H9 (cell line): ENCODE measurements at regions not wholly inside any gene's neighbourhood (a gene's known extent, or its start where the extent isn't known, plus 50 kb on each side); places are given as distances from the start of the nearest gene placed in this dataset.

ENCODE experiments used
- DNase-seq: peaks from one replicate; pipeline ENCODE4 v3.0.0-alpha.2; 2017
- H2AFZ ChIP-seq: one replicate; pipeline ENCODE4 v1.6.1; 2013; ENCODE audit warnings: mild to moderate bottlenecking, low read length, control low read depth, moderate library complexity
- H2AK5ac ChIP-seq: 2 replicates; pipeline ENCODE4 v1.6.1; 2013; ENCODE audit warnings: low read length, control low read depth, mixed read lengths; ENCODE audit not compliant: insufficient read length
- H2BK120ac ChIP-seq: one replicate; pipeline ENCODE4 v1.6.1; 2013; ENCODE audit warnings: low read depth, mild to moderate bottlenecking, low read length, control low read depth, inconsistent platforms; ENCODE audit not compliant: poor library complexity, severe bottlenecking
- H2BK12ac ChIP-seq: 2 replicates; pipeline ENCODE4 v1.6.1; 2013; ENCODE audit warnings: low read length, control low read depth, mixed read lengths, low read depth; ENCODE audit not compliant: insufficient read length
- H2BK15ac ChIP-seq: 2 replicates; pipeline ENCODE4 v1.6.1; 2013; ENCODE audit warnings: low read depth, low read length, control low read depth
- H2BK20ac ChIP-seq: one replicate; pipeline ENCODE4 v1.6.1; 2013; ENCODE audit warnings: low read depth, mild to moderate bottlenecking, low read length, control low read depth, inconsistent platforms; ENCODE audit not compliant: poor library complexity, severe bottlenecking
- H2BK5ac ChIP-seq: 2 replicates; pipeline ENCODE4 v1.6.1; 2013; ENCODE audit warnings: low read length, control low read depth, mixed read lengths; ENCODE audit not compliant: insufficient read length
- H3K14ac ChIP-seq: 2 replicates; pipeline ENCODE4 v1.6.1; 2013; ENCODE audit warnings: low read length, control low read depth; ENCODE audit not compliant: insufficient read depth
- H3K18ac ChIP-seq: 2 replicates; pipeline ENCODE4 v1.6.1; 2013; ENCODE audit warnings: low read depth, mild to moderate bottlenecking, mixed read lengths, low read length, control low read depth; ENCODE audit not compliant: insufficient read length
- H3K23ac ChIP-seq: 2 replicates; pipeline ENCODE4 v1.6.1; 2013; ENCODE audit warnings: low read length, control low read depth, mixed read lengths, low read depth; ENCODE audit not compliant: insufficient read length
- H3K23me2 ChIP-seq: 2 replicates; pipeline ENCODE4 v1.6.1; 2013; ENCODE audit warnings: low read depth, mild to moderate bottlenecking, mixed read lengths, low read length, control low read depth; ENCODE audit not compliant: insufficient read length, poor library complexity, severe bottlenecking
- H3K27ac ChIP-seq: 2 replicates; pipeline ENCODE4 v1.5.1; 2013; ENCODE audit warnings: low read length, control low read depth, mixed read lengths, low read depth; ENCODE audit not compliant: insufficient read length
- H3K27me3 ChIP-seq: 2 replicates; pipeline ENCODE4 v1.6.1; 2013; ENCODE audit warnings: low read length, control low read depth, inconsistent platforms; ENCODE audit not compliant: insufficient read depth
- H3K4ac ChIP-seq: 2 replicates; pipeline ENCODE4 v1.6.1; 2013; ENCODE audit warnings: low read depth, mild to moderate bottlenecking, control low read depth, inconsistent platforms, low read length, moderate library complexity
- H3K4me1 ChIP-seq: 2 replicates; pipeline ENCODE4 v1.6.1; 2013; ENCODE audit warnings: low read length, control low read depth, inconsistent platforms; ENCODE audit not compliant: insufficient read depth
- H3K4me2 ChIP-seq: 2 replicates; pipeline ENCODE4 v1.6.1; 2013; ENCODE audit warnings: low read length, control low read depth, mixed read lengths; ENCODE audit not compliant: insufficient read length, insufficient read depth
- H3K56ac ChIP-seq: 2 replicates; pipeline ENCODE4 v1.6.1; 2013; ENCODE audit warnings: low read depth, mild to moderate bottlenecking, mixed read lengths, low read length, control low read depth; ENCODE audit not compliant: insufficient read length
- H3K79me1 ChIP-seq: 2 replicates; pipeline ENCODE4 v1.6.1; 2013; ENCODE audit warnings: low read depth, mild to moderate bottlenecking, moderate library complexity, low read length, control low read depth, inconsistent platforms; ENCODE audit not compliant: insufficient read depth, poor library complexity, severe bottlenecking
- H3K79me2 ChIP-seq: 2 replicates; pipeline ENCODE4 v1.6.1; 2013; ENCODE audit warnings: low read length, control low read depth, inconsistent platforms; ENCODE audit not compliant: insufficient read depth
- H3K9ac ChIP-seq: 2 replicates; pipeline ENCODE4 v1.6.1; 2013; ENCODE audit warnings: low read length, control low read depth, mixed read lengths; ENCODE audit not compliant: insufficient read length; ENCODE audit errors: extremely low read depth
- H3K9me3 ChIP-seq: one replicate; pipeline ENCODE4 v1.6.1; 2013; ENCODE audit warnings: low read depth, low read length, inconsistent platforms; ENCODE audit not compliant: control insufficient read depth
- H3T11ph ChIP-seq: one replicate; pipeline ENCODE4 v1.6.1; 2013; ENCODE audit warnings: mild to moderate bottlenecking, low read length, control low read depth, inconsistent platforms
- H4K20me1 ChIP-seq: one replicate; pipeline ENCODE4 v1.6.1; 2013; ENCODE audit not compliant: control insufficient read depth, insufficient read length, insufficient read depth
- H4K5ac ChIP-seq: 2 replicates; pipeline ENCODE4 v1.6.1; 2013; ENCODE audit warnings: low read depth, mild to moderate bottlenecking, mixed read lengths, low read length, control low read depth; ENCODE audit not compliant: insufficient read length
- H4K8ac ChIP-seq: replicated peaks from 2 replicates; pipeline ENCODE4 v1.6.1; 2013; ENCODE audit warnings: low read length, control low read depth, mixed read lengths, low read depth; ENCODE audit not compliant: insufficient read length
- H4K91ac ChIP-seq: 2 replicates; pipeline ENCODE4 v1.6.1; 2013; ENCODE audit warnings: low read depth, mild to moderate bottlenecking, moderate library complexity, mixed read lengths, low read length, control low read depth; ENCODE audit not compliant: insufficient read length
- H3K27ac Mint-ChIP-seq, 3 experiments: 2 replicates in 2 of 3; 3 replicates in 1 of 3; pipeline ENCODE4 v1.8.0; 2020 to 2021; ENCODE audit warnings: mixed read lengths in 3 of 3, mild to moderate bottlenecking in 1 of 3, moderate library complexity in 1 of 3
- H3K27me3 Mint-ChIP-seq: 2 replicates; pipeline ENCODE4 v1.8.0; 2021; ENCODE audit warnings: low read depth, mild to moderate bottlenecking, moderate library complexity, mixed read lengths
- H3K36me3 Mint-ChIP-seq, 3 experiments: 2 replicates in 2 of 3; 3 replicates in 1 of 3; pipeline ENCODE4 v1.8.0; 2020 to 2021; ENCODE audit warnings: low read depth in 3 of 3, mixed read lengths in 3 of 3; ENCODE audit not compliant: insufficient read depth in 1 of 3
- H3K4me1 Mint-ChIP-seq, 2 experiments: 2 replicates each; pipeline ENCODE4 v1.8.0; 2020; ENCODE audit warnings: mixed read lengths in 2 of 2
- H3K4me3 Mint-ChIP-seq, 2 experiments: 2 replicates in 1 of 2; 3 replicates in 1 of 2; pipeline ENCODE4 v1.8.0; 2020 to 2021; ENCODE audit warnings: mild to moderate bottlenecking in 2 of 2, mixed read lengths in 2 of 2, moderate library complexity in 1 of 2
- H3K9me3 Mint-ChIP-seq, 2 experiments: 2 replicates in 1 of 2; 3 replicates in 1 of 2; pipeline ENCODE4 v1.8.0; 2020; ENCODE audit warnings: mild to moderate bottlenecking in 2 of 2, mixed read lengths in 2 of 2, moderate library complexity in 1 of 2
- CTCF ChIP-seq: fragments of 200-600 bp; sonication (generic); conservative IDR thresholded peaks from 3 replicates; pipeline ENCODE4 v1.8.0; 2021; ENCODE audit warnings: antibody characterized with exemption, mild to moderate bottlenecking
- WGBS: extraction: QIAGEN DNeasy Blood & Tissue Kit; methylation state at CpG from one replicate; pipeline ENCODE4 v1.1.7; 2013; ENCODE audit warnings: missing lambda C conversion rate, low lambda C conversion rate, mixed read lengths; ENCODE audit not compliant: insufficient read length; ENCODE audit errors: extremely low coverage; 5-methylcytosine and 5-hydroxymethylcytosine counted together

GRCh38 chr1:194167956-194168640 is 981.7 kb upstream of the B3GALT2 start:
- H3K27me3 ChIP-seq: no peaks in the 10 kb centered on the region
- no peak overlapping the region for H3K56ac ChIP-seq
- no peak for TF ChIP-seq CTCF
- no peak overlapping the region for H3K27ac Mint-ChIP-seq
- H3K4me1 ChIP-seq: no peaks in the 10 kb centered on the region
- H3K36me3 Mint-ChIP-seq: no peaks in the 10 kb centered on the region
- no peak overlapping the region for H2BK15ac ChIP-seq
- H2AK5ac ChIP-seq: no peak overlapping the region
- no peak overlapping the region for H3K9ac ChIP-seq
- no peak overlapping the region for H2BK20ac ChIP-seq
- no peak overlapping the region for H3K4me3 Mint-ChIP-seq
- H3K9me3 ChIP-seq: no peaks in the 10 kb centered on the region
- no peak overlapping the region for H2AFZ ChIP-seq
- H2BK5ac ChIP-seq: no peak overlapping the region
- no peaks in the 10 kb centered on the region for H3K79me2 ChIP-seq
- no peak overlapping the region for H3T11ph ChIP-seq
- H4K8ac ChIP-seq: no peak overlapping the region
- H3K23ac ChIP-seq: no peak overlapping the region
- H3K4me2 ChIP-seq: no peak overlapping the region
- DNase-seq: no peak
- H3K18ac ChIP-seq: no peak overlapping the region
- H4K20me1 ChIP-seq: no peaks in the 10 kb centered on the region
- WGBS: no CpG with 5 or more reads among the region's 4 CpGs
- no peak overlapping the region for H2BK120ac ChIP-seq
- H3K14ac ChIP-seq: no peak overlapping the region
- no peak overlapping the region for H4K91ac ChIP-seq
- no peak overlapping the region for H4K5ac ChIP-seq
- H3K27ac ChIP-seq: no peak overlapping the region
- no peaks in the 10 kb centered on the region for H3K27me3 Mint-ChIP-seq
- H2BK12ac ChIP-seq: no peak overlapping the region
- H3K9me3 Mint-ChIP-seq: no peaks in the 10 kb centered on the region
- no peaks in the 10 kb centered on the region for H3K79me1 ChIP-seq
- no peaks in the 10 kb centered on the region for H3K23me2 ChIP-seq
- no peak overlapping the region for H3K4ac ChIP-seq
- H3K4me1 Mint-ChIP-seq: no peaks in the 10 kb centered on the region
